ENCODE measurements at regions not wholly inside any gene's neighbourhood (a gene's known extent, or its start where the extent isn't known, plus 50 kb on each side); places are given as distances from the start of the nearest gene placed in this dataset.
"Not testable (repeated sequence)": the region's sequence is repeated elsewhere in the genome, so short reads cannot be mapped to it uniquely, and the experiment has no call there.

- not testable (repeated sequence) for DNase-seq (ENCODE audit: low read depth)
Observed at GRCh38 chrX:149420566-149420965, 84.5 kb downstream of the IDS start.

DNA sequence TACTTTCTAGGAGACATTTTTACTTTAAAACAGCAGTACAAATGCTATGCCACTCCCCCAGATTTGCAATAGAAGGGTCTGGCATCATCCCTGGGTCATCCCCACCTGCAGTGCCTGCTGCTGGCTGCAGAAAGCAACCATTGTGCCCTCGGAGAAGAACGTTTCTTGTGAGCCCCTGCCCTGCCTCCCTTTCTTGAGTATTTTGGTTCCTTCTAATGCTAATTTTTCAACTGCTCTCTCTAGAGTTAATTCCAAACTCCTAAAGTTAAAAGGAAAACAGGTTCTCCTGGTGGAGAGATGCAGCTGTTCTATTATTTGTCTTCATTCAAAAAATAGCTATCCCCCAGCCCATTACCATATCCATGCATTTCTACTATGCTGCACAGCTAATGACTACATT is 107.1 kb downstream of the IDS start:
- DNase-seq (ENCODE audit: low read depth), result no peak

DNA sequence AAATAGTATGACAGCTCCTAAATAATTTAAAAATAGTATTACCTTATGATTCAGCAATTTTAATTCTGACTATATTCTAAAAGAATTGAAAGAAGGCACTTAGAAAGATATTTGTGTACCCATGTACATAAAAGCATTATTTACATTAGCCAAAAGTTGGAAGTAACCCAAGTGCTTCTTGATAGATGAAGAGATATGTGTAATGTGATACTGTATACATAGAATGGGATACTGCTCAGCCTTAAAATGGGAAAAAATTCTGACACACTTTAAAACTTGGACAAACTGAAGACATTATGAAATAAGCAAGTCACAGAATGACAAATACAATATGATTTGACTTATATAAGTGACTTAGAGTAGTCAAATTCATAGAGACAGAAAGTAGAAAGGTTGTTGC is 112.2 kb downstream of the IDS start:
- DNase-seq (ENCODE audit: low read depth), result no peak

DNA sequence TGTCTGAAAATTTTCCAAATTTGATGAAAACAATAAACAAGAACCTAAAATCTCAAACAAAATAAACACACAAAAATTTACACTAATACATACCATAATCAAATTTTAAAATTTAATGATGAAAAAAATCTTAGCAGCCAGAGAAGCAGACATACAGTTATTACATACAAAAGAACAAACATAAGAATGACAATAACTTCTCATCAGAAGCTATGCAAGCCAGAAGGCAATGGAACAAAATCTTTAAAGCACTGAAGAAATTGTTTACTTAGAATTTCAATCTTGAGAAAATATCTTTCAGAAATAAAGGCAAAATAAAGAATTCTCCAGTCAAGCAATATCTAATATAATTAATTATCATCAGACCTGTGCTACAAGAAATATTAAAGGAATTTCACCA is 121.3 kb downstream of the IDS start:
- no peak for DNase-seq (ENCODE audit: low read depth)

GRCh38 chrX:149374751-149375150 is 130.4 kb downstream of the IDS start:
- DNase-seq (ENCODE audit: low read depth), result no peak

GRCh38 chrX:149372866-149373265 is 132.2 kb downstream of the IDS start:
- no peak for DNase-seq (ENCODE audit: low read depth)

DNA sequence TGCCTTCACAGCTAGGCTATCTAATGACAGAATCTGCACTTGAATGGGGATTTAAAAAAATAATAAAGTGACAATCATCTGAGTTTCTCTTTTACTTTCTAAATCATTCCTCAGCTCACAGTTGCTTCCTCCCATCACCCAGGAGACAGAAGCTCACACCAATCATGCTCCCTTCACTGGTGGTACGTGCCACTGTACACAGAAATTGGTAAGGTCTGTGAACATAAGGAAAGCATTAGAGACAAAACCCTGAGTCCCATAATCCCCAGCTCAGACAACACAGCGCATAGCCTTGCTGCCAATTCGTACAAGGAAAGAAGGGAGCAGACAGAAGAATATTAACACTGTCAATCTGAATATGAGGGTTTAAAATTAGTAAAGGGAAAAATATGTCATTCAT is 133.1 kb downstream of the IDS start:
- no peak for DNase-seq (ENCODE audit: low read depth)

- DNase-seq (ENCODE audit: low read depth), result no peak
Observed at GRCh38 chrX:149370097-149370496, 135.0 kb downstream of the IDS start.

DNA sequence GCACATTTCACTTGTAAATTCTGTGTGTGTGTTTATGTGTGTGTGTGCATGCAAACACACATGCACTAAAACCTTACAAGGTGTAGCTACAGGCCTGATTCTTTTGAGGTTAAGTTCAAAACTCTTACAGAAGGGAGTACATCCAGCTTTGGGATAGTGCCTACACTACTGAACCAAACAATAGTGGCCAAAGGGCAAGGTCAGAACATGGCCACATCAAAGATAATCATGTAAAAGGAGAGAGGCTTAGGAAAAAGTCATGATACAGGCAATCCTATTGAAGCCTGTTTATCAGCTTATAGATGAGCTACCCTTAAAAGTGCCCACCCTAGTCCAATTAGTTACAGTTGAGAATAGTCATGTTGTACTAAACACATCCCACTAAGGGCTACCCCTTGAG is 139.6 kb downstream of the IDS start:
- DNase-seq (ENCODE audit: low read depth), result no peak

GRCh38 chrX:149365061-149365460 is 140.0 kb downstream of the IDS start:
- DNase-seq (ENCODE audit: low read depth), result no peak

GRCh38 chrX:149363965-149364364 is 141.1 kb downstream of the IDS start:
- DNase-seq (ENCODE audit: low read depth), result no peak

GRCh38 chrX:149346306-149346705 is 158.8 kb downstream of the IDS start:
- no peak for DNase-seq (ENCODE audit: low read depth)

GRCh38 chrX:149322316-149322715 is 182.8 kb downstream of the IDS start:
- DNase-seq (ENCODE audit: low read depth), result no peak

DNA sequence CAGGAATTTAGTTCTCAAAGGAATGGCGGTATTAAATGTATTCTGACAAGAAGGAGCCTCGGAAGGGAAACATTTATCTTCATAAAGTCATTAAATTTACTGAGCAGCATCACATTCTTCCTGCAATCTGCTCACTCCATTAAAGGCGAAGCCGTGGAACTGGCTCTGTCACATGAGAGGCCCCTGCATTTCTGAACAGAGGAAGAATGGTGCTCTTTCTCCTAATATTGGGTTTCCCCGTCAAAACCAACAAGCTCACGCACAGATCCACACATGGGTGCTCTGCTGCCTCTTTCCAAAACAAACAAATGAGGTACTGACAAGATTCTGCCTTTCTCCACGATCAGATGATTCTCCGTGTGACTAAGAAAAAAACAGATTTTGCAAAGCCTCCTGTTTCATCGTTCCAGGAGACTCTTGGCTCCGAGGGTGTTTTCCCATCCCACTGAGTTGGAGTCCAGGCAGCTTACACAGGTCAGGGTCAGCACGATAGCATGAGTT is 191.2 kb downstream of the IDS start:
- DNase-seq (ENCODE audit: low read depth), result peak; percentile 9

- DNase-seq (ENCODE audit: low read depth), result no peak
Observed at GRCh38 chrX:149312988-149313387, 192.1 kb downstream of the IDS start.

- no peak for DNase-seq (ENCODE audit: low read depth)
Observed at GRCh38 chrX:149312097-149312496, 193.0 kb downstream of the IDS start.

DNA sequence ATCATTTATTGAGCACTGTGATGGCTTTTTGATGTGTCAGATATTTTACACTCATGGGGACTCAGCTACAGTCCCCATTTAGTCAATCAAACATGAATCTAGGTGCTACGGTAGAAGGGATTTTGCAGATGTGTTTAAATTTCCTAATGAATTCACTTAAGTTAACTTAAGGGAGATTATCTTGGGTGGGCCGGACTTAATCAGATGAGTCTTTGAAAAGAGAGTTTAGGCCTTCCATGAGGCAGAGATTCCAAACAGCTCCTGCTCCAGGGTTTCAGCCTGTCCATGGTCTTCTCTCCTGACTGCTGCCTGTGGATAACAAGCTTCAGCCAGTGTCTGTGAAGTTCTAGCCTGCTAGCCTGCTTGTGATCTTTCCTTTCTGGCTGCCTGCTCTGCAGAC is 202.4 kb downstream of the IDS start:
- DNase-seq (ENCODE audit: low read depth), result no peak

- no peak for DNase-seq (ENCODE audit: low read depth)
Observed at GRCh38 chrX:149298111-149298510, 207.0 kb downstream of the IDS start.

GRCh38 chrX:149296092-149296491 is 209.0 kb downstream of the IDS start:
- DNase-seq (ENCODE audit: low read depth), result peak; percentile 16

GRCh38 chrX:149286940-149287349 is 218.2 kb downstream of the IDS start:
- peak; percentile 6 for DNase-seq (ENCODE audit: low read depth)

- no peak for DNase-seq (ENCODE audit: low read depth)
Observed at GRCh38 chrX:149284616-149285015, 220.5 kb downstream of the IDS start.

GRCh38 chrX:149283853-149284252 is 221.3 kb downstream of the IDS start:
- no peak for DNase-seq (ENCODE audit: low read depth)

- DNase-seq (ENCODE audit: low read depth), result no peak
Observed at GRCh38 chrX:149282909-149283308, 222.2 kb downstream of the IDS start.

- no peak for DNase-seq (ENCODE audit: low read depth)
Observed at GRCh38 chrX:149280011-149280410, 225.1 kb downstream of the IDS start.

DNA sequence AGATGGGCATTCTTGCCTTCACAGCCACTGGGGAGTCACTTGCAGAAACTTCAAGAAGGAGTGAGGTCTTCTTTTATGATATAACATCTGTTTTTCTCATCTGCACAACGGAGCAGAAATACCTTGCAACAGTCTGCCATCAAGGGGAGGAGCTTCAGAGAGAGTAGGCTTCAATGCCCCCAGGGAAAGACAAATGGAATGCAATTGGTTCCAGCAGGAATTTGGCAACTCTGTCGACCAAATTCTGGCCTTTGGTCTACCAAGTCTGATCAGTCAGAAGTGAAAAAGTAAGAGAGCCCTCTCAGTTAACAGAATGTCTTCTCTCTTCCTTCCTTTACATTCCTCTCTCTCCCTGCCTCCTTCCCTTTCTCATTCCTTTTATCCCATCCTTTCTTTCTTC is 229.3 kb downstream of the IDS start:
- DNase-seq (ENCODE audit: low read depth), result no peak

All from forelimb muscle (tissue), 1 donor.